ENCODE measurements at regions not wholly inside any gene's neighbourhood (a gene's known extent, or its start where the extent isn't known, plus 50 kb on each side); places are given as distances from the start of the nearest gene placed in this dataset.

DNA sequence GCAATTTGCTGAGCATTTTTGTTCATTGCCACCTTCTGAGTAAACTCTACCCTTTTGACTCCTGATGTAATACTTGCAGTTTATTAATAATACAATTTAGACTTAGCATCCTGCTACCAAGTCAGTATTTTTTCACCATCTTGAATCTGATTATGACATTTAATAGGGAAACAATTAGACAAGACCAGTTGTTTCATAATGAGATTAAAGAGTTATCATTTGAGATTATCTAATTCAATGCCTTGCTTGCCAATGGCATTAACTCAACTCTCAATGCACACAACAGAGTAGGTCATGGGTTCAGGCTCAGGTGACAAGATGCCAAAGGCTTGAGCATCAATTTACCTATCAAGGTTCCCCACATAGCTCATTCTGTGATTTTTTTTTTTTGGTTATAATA lies 488.4 kb downstream of the DISC1 start:
- DNase-seq: no peak

DNA sequence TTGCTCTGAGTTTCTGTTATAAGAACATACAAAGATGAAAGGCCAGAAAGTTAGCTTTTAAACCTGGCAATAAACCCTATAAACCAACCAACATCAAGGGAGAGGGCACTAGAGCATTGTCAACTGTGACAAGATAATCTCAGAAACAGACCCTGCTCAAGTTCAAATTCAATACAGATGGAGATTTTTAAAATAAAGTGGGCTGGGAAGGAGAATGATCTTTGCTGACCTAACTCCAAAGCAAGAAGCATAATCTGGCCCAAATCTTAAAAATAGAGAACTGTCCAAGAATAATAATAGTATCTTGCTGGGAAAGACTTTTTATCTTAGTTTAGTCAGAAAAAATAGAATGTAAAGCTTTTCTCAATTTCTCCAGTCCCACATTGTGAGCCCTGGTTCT lies 485.5 kb downstream of the DISC1 start:
- no peak for DNase-seq

DNA sequence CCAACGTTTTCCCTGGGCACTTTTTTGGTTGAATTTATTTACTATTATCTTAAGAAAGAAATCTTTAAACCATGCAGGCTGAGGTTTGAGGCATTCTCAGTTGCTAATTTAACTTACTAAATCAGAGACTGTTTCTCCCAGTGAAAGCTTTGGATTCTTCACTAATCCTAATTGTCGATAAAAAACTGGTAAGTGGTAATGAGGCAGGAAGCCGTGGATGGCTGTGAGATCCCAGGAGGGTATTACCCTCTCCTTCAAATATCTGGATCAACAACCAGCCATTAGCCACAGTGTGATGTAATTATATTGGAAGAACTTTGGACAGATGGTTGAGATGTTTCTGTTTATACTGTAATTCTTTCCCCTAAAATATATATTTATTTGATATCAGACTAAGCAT lies 485.0 kb downstream of the DISC1 start:
- DNase-seq: no peak

DNA sequence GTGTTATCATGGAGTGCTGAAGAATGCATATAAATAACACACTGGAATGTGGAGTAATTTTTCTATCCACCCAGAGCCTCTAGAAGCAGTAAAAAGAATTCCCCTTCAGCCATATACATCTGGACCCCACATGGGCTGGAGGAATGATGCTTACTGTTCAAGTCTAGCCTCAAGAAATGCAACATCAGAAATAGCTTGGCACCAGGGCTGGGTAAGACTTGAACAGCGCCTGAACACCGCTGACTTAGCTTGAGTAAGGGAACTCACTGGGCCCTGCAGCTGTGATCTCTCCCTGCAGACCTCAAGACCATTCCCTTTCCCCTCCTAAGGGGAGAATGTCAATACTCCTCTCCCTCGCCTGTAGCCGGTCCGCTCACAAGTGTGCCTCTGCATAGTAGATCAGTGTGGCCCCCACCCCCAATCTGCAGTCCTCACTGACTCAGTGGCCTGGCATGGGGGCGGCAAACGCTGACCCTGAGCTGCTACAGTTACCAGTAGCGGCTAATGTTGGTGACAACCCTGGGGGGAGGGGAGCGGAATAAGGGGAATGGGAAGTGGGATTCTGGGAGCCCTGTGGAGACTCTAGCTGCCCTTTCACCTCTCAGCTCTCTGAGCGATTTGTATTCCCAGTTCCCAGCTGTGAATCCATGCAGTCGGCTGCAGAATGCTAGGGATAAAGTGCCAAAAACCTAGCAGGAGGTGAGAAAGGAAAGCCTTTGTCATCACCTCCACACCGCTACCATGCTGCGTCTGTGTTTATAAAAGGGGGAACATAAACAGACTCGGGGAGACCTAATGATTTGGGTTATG lies 483.9 kb downstream of the DISC1 start:
- DNase-seq: no peak

DNA sequence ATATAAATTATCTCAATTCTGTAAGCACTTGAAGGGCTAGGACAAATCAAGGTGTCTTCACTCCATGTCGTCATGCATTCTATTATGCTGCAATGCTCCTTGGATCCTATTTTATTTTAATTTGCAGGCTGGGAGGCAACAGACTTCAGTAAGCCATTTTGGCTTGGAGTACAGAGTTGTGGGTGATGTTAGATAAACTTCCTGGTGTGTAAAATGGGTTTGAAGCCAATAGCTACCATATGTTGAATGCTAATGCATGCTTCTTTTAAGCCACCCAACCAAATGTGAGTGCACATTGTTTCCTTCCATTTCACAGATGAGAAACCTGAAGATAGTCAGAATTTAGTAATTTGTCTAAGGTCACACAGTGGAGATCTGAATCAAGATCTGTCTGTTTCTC lies 482.8 kb downstream of the DISC1 start:
- DNase-seq: no peak

DNA sequence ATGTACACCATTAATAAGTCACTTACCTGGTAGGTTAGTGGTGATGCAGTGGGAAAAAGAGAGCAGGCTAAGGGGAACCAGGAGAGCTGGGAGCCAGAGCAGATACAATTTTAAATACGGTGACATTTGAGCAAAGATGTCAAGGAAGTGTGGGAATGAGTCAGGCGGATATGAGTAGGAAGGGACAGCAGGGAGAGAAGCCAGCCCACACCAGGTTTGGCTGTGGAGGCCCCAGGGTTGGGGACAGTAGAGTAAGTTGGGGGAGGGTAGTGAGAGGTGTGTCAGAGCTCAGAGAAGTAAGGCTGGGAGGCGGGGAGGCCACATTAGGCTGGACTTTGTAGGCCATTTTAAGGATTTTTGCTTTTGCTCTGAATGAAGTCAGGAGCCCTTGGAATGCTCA lies 482.0 kb downstream of the DISC1 start:
- DNase-seq: no peak

DNA sequence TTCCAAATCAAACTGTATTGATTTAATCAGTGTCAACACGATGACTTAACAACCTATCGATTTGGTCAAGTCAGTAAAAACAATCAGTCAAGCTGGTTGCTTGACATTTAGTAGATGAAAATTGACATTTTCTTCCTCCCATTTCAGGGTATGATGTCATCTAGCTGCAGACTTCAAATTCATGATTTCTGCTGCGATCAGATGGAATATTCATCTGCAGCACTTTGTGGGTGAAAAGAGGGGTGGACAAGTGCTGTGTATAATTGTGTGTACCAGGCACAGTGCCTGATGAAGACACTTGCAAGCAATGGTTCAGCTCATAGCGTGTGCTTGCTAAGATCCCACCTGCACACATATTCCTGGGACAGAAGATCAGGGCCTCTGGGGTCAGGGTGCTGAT lies 479.8 kb downstream of the DISC1 start:
- no peak for DNase-seq

DNA sequence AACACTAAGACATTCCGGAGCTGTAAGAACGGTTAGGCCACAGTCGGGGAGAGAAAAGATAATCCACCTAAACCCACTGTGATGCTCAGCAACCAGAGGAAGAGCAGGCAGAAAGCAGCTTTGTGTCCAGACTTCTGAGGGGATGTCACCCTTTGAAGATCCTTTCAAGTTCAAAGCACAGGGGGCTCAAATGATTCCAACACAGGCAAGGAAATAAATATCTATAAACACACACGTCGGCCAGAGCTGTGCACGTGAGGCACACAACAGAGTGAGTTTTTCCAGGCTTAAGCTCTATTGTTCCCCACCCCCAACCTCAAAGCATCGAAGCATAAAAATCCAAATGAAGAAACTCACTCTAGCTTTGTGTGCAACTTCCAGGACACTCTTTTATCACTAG lies 479.0 kb downstream of the DISC1 start:
- no peak for DNase-seq

DNA sequence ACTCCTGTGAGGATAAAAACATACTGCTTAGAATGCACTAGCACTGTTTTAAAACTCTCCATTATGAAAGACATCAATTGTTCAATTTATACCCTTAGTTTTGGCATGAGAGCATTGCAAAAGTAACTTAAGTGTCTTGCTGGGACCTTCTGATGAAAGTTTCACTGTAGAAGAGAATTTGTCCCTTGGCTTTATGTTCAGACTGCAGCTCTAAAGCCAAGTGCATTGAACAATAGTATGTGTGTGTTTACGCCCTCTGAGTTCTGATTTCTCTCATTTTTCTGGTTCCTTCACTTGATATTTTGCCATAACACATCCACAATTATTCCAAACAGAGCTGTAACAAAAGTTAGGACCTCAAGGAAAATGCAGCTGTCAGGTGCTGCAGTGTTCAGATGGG lies 474.6 kb downstream of the DISC1 start:
- DNase-seq: no peak

DNA sequence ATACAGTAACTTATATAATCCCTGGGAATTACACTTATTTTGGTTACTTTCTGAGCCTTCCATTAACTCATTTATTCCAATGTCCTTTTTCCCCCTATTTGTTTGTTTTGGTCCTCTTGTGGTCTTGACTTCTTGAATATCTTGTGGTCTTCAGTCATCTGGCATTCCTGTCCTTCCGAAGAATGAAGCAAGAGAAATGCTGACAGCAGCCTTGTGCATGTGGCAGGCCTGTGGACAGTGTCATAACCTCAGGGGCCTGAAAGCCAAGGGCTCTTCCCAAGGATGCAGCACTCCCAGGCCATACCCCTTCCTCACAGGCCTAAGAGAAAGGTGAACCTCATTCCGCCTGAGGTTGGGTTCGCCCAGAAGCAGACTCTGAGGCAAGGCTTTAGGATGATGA lies 470.2 kb downstream of the DISC1 start:
- no peak for DNase-seq

Data from right hindlimb (tissue), 1 donor.